RWPE2 (cell line): ENCODE measurements at regions not wholly inside any gene's neighbourhood (a gene's known extent, or its start where the extent isn't known, plus 50 kb on each side); places are given as distances from the start of the nearest gene placed in this dataset.

Experiments used
- ATAC-seq: fragments of 200-7000 bp; cut with Tn5 transposase; 3 replicates; pipeline ENCODE4 v1.9.1; 2021; ENCODE audit warnings: low read depth
- DNase-seq: peaks from one replicate; pipeline ENCODE4 v3.0.0-alpha.2; 2020; ENCODE audit warnings: low spot score
- H3K27ac ChIP-seq: fragments of 450-650 bp; 2 replicates; pipeline ENCODE4 v1.5.1; 2017; ENCODE audit warnings: mild to moderate bottlenecking; ENCODE audit not compliant: poor library complexity, severe bottlenecking
- H3K27me3 ChIP-seq: fragments of 250-450 bp; sonication (Bioruptor Pico); 2 replicates; pipeline ENCODE4 v1.5.1; 2021; ENCODE audit warnings: mild to moderate bottlenecking, moderate library complexity; ENCODE audit not compliant: insufficient read depth, poor library complexity, severe bottlenecking
- H3K36me3 ChIP-seq: fragments of 250-450 bp; sonication (Bioruptor Pico); 2 replicates; pipeline ENCODE4 v1.5.1; 2020; ENCODE audit warnings: low read depth, mild to moderate bottlenecking, moderate library complexity
- H3K4me1 ChIP-seq: fragments of 250-450 bp; sonication (Bioruptor Pico); 2 replicates; pipeline ENCODE4 v1.5.1; 2021; ENCODE audit warnings: mild to moderate bottlenecking, moderate library complexity; ENCODE audit not compliant: insufficient read depth, poor library complexity, severe bottlenecking
- H3K4me3 ChIP-seq: fragments of 250-450 bp; sonication (Bioruptor Pico); 2 replicates; pipeline ENCODE4 v1.5.1; 2021; ENCODE audit warnings: mild to moderate bottlenecking, moderate library complexity; ENCODE audit not compliant: severe bottlenecking
- H3K9me3 ChIP-seq: fragments of 250-450 bp; sonication (Bioruptor Pico); 2 replicates; pipeline ENCODE4 v1.5.1; 2021; ENCODE audit warnings: mild to moderate bottlenecking, moderate library complexity; ENCODE audit not compliant: severe bottlenecking
- TF ChIP-seq, protein P1 (sequence below): fragments of 450-650 bp; IDR thresholded peaks from one replicate; pipeline ENCODE4 v1.5.1; 2017; ENCODE audit warnings: mild to moderate bottlenecking, moderate library complexity; ENCODE audit not compliant: poor library complexity, severe bottlenecking

DNA sequence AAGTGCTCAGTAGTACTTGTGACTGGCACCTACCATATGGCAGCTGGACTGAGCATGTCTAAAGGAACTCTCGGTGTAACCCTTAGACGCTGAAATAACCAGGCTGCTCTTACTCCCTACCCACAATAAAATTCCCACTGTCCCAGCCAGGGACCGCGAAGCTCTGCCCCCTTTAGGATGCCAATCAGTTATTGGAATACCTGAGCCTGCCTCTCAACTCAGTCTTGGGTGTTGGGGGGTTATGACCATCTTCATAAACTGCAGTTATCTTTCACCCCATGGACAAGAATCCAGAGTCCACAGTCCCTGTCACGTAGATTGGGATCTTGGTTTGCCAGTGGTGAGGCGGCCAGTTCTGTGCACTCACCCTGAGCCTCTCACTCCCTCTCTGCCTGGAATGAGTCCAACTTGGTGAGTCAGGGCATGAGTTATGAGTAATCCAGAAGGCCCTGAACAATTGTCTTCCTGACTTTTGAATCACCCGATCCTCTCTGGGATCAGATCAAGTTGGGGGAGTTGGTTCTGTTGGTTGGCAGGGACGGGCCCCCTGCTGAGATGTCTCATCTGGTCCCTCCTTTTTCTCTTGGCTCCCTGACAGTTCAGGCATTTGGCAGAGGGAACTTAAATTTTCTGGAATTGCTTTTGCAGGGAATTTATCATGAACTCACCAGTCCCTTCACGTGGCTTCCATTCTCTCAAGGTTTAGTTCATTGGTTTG lies 120.1 kb upstream of the UBE2E1 start:
- TF ChIP-seq, protein P1, sequence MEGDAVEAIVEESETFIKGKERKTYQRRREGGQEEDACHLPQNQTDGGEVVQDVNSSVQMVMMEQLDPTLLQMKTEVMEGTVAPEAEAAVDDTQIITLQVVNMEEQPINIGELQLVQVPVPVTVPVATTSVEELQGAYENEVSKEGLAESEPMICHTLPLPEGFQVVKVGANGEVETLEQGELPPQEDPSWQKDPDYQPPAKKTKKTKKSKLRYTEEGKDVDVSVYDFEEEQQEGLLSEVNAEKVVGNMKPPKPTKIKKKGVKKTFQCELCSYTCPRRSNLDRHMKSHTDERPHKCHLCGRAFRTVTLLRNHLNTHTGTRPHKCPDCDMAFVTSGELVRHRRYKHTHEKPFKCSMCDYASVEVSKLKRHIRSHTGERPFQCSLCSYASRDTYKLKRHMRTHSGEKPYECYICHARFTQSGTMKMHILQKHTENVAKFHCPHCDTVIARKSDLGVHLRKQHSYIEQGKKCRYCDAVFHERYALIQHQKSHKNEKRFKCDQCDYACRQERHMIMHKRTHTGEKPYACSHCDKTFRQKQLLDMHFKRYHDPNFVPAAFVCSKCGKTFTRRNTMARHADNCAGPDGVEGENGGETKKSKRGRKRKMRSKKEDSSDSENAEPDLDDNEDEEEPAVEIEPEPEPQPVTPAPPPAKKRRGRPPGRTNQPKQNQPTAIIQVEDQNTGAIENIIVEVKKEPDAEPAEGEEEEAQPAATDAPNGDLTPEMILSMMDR = no peak
- ATAC-seq = peak; percentile 96
- Histone ChIP-seq H3K4me3 (no peak overlapping the region), H3K27me3 (no peaks in the 10 kb centered on the region), H3K27ac (peak overlapping the region; percentile 50), H3K4me1 (peaks cover 14% of the 10 kb centered on the region), H3K36me3 (no peaks in the 10 kb centered on the region), H3K9me3 (no peaks in the 10 kb centered on the region)
- peak; percentile 90 for DNase-seq

DNA sequence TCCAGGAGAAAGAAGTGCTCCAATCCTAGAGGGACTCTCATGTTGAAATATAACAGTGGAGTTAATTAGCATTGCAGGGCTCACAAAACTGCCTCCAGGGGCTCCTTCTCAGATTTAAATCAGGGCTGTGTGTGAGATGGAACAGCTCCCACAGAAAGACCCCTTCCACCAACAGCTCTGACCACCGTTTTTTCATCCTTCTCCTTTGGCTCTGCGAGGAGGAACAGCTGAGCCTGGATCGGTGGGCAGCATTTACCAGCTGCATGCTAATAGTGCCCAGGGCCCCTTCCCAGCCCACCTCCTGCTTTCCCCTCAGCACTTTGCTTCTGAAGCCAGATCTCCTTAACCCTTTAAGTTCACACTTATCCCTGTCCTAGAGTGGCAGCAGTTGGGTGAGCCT lies 119.2 kb upstream of the UBE2E1 start:
- DNase-seq = no peak

DNA sequence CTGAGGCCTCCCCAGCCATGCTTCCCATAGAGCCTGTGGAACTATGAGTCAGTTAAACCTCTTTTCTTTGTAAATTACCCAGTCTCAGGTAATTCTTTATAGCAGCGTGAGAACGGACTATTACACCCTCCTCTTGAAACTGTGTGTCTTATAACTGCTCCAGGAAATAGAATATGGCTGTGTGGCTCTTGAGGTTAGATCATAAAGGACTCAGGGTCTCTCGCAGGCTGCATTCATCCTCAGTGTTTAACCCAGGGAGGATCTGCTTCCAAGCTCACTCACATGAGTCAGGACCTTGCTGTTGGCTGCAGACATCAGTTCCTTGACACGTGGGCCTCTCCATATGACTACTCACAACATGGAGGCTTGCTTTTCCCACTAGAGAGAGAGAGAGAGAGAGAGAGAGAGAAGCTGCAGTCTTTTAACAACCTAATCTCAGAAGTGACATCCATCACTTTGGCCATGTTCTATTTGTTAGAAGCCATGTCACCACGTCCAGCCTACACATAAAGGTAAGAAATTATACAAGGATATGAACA lies 114.3 kb upstream of the UBE2E1 start:
- H3K36me3 ChIP-seq = no peaks in the 10 kb centered on the region
- no peaks in the 10 kb centered on the region for H3K27me3 ChIP-seq
- TF ChIP-seq, protein P1 = no peak
- H3K27ac ChIP-seq = no peak overlapping the region
- ATAC-seq (no peak), DNase-seq (no peak)
- H3K4me3 ChIP-seq = no peak overlapping the region
- H3K9me3 ChIP-seq = no peaks in the 10 kb centered on the region
- H3K4me1 ChIP-seq = peaks cover 4% of the 10 kb centered on the region

More for the DNA sequence above, 119.2 kb upstream of the UBE2E1 start:
- H3K4me3 ChIP-seq = no peak overlapping the region
- peak overlapping the region; percentile 50 for H3K27ac ChIP-seq
- H3K4me1 ChIP-seq = peaks cover 14% of the 10 kb centered on the region
- no peaks in the 10 kb centered on the region for H3K27me3 ChIP-seq
- TF ChIP-seq, protein P1 = no peak
- ATAC-seq = no peak
- no peaks in the 10 kb centered on the region for H3K36me3 ChIP-seq
- no peaks in the 10 kb centered on the region for H3K9me3 ChIP-seq

DNA sequence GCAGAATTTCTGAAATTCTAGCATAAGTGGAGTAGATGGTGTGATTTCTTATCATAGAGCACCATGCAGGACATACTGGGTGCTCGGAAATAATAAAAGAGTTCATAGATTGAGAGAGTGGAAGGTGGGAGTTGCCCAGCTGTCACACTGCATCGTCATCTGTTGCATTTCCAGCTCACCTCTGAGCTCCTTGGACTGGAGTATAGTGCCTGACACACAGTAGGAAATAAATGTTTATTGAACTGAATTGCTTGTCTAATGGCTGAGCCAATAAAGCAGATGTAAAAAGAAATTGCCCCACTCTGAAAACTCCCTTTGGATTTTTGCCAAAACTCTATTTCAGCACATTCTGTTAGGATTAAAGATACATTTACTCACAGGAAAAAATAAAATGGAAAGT lies 108.9 kb upstream of the UBE2E1 start:
- no peaks in the 10 kb centered on the region for H3K27me3 ChIP-seq
- H3K4me3 ChIP-seq = no peak overlapping the region
- TF ChIP-seq, protein P1 = no peak
- no peaks in the 10 kb centered on the region for H3K9me3 ChIP-seq
- no peaks in the 10 kb centered on the region for H3K36me3 ChIP-seq
- no peaks in the 10 kb centered on the region for H3K4me1 ChIP-seq
- ATAC-seq (no peak), DNase-seq (no peak)
- H3K27ac ChIP-seq = no peak overlapping the region

DNA sequence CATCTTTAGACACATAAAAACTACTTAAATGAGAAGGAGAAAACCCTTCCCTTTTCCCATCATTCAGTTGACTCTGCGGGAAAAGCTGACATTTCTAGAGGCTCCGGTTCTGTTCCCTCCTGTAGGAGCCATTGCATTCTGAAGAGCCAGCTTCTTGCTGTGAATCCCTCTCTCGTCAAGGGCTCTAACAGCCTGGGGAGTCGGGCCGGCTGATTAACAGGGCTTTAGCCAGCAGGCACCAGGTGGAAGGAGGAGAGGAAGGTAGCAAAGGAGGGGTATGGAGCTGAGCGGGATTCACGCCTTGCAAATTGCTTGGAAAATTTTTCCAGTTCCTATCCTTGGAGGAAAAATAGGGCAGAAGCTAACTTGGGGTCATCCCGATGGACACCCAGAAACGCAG lies 108.3 kb upstream of the UBE2E1 start:
- ATAC-seq (no peak), DNase-seq (no peak)
- Histone ChIP-seq H3K9me3 (no peaks in the 10 kb centered on the region), H3K4me1 (peaks cover 2% of the 10 kb centered on the region), H3K27me3 (no peaks in the 10 kb centered on the region), H3K36me3 (no peaks in the 10 kb centered on the region), H3K4me3 (no peak overlapping the region), H3K27ac (no peak overlapping the region)
- TF ChIP-seq, protein P1 = no peak
